Activated CD4-positive, alpha-beta T cell treated with anti-CD3 and anti-CD28 coated beads, Interleukin-2, amount 10 ng/mL, durations not matched to agents 7 days and 5 days (primary cell): ENCODE measurements at regions not wholly inside any gene's neighbourhood (a gene's known extent, or its start where the extent isn't known, plus 50 kb on each side); places are given as distances from the start of the nearest gene placed in this dataset.

Source experiments
- CTCF ChIA-PET: fragments of 350-600 bp; sonication (Branson Sonifier 250); formaldehyde crosslinking; loops from one replicate; lab custom pipeline; 2021; ENCODE audit warnings: antibody characterized with exemption; lab: Charles Lee
- POLR2A ChIA-PET: fragments of 350-600 bp; sonication (Branson Sonifier 250); formaldehyde crosslinking; loops from one replicate; lab custom pipeline; 2021; ENCODE audit warnings: antibody characterized with exemption; lab: Charles Lee
- DNase-seq: peaks from one replicate; pipeline ENCODE4 v3.0.0-alpha.2; 2020
- H3K27ac Mint-ChIP-seq: one replicate; pipeline ENCODE4 v1.8.0; 2021; ENCODE audit warnings: mild to moderate bottlenecking, moderate library complexity, mixed read lengths
- H3K27me3 Mint-ChIP-seq: one replicate; pipeline ENCODE4 v1.8.0; 2021; ENCODE audit warnings: mixed read lengths
- H3K36me3 Mint-ChIP-seq: one replicate; pipeline ENCODE4 v1.8.0; 2021; ENCODE audit warnings: low read depth, mixed read lengths
- H3K4me1 Mint-ChIP-seq: one replicate; pipeline ENCODE4 v1.8.0; 2021; ENCODE audit warnings: mixed read lengths
- H3K4me3 Mint-ChIP-seq: one replicate; pipeline ENCODE4 v1.8.0; 2021; ENCODE audit warnings: mild to moderate bottlenecking, moderate library complexity, mixed read lengths
- H3K9me3 Mint-ChIP-seq: one replicate; pipeline ENCODE4 v1.8.0; 2021; ENCODE audit warnings: mixed read lengths

- no peak for DNase-seq
- H3K4me1 Mint-ChIP-seq, result peaks cover 9% of the 10 kb centered on the region
- POLR2A ChIA-PET, result no interaction called here
- H3K4me3 Mint-ChIP-seq, result no peak overlapping the region
- CTCF ChIA-PET, result interaction anchor here (0.7 to 1.3 kb wide), 3 partner anchors 11 to 1289 kb away, joined by 3 to 5 read pairs (median 4); no protein-coding TSS in a partner anchor
- H3K36me3 Mint-ChIP-seq, result peaks cover 2% of the 10 kb centered on the region
- peaks cover 4% of the 10 kb centered on the region for H3K27me3 Mint-ChIP-seq
- peaks cover 7% of the 10 kb centered on the region for H3K9me3 Mint-ChIP-seq
- H3K27ac Mint-ChIP-seq, result no peak overlapping the region
These were observed 306.6 kb downstream of the MAF start for GRCh38 chr16:79293836-79294460.

DNA sequence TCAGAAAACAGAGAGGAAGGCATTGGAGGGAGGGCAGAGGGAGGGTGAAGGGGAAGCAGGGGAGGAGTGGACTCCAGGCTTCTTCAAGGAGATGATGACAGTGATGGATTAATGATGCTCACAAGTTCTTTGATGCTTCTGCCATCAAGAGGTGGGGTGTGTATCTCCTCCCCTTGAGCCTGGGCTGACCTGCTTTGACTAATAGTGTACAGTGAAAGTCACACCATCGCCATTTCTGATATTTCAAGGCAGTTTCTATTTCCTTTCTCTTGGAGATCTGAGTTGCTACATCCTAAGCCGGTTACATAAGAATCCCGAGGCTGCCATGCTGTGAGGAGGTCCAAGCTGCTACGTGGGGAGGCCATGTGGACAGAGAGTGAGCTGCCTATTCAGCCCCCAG is 312.5 kb downstream of the MAF start:
- no peak overlapping the region for H3K27ac Mint-ChIP-seq
- H3K4me3 Mint-ChIP-seq, result no peak overlapping the region

DNA sequence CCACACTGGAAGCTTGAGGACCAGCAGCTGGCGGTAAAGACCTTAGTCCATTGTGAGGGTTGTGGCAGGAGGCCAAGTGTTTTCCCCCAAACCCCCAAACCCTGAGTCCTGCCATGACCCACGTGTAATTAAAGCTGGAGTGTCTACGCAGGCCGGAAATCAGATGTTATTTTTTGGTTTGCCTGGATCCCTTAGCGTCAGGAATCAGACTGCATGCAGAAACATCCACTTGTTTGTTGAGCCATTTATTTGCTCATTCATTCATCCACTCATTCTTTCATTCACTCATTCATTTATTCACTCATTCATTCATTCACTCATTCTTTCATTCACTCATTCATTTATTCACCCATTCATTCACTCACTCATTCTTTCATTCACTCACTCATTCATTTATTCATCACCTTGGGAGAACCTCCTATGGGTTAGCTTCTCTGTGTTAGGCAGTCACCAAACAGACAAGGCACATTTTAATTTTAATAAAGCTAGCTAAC is 313.1 kb downstream of the MAF start:
- peak overlapping the region; percentile 20 for H3K4me3 Mint-ChIP-seq
- peaks cover 6% of the 10 kb centered on the region for H3K9me3 Mint-ChIP-seq
- no peak for DNase-seq
- H3K27me3 Mint-ChIP-seq, result peaks cover 7% of the 10 kb centered on the region
- CTCF ChIA-PET, result interaction anchor here (0.9 to 2.1 kb wide), 5 partner anchors 11 to 19 kb away, joined by 3 to 8 read pairs (median 5); no protein-coding TSS in a partner anchor
- peaks cover 6% of the 10 kb centered on the region for H3K36me3 Mint-ChIP-seq
- H3K27ac Mint-ChIP-seq, result peak overlapping the region; percentile 83
- POLR2A ChIA-PET, result no interaction called here
- H3K4me1 Mint-ChIP-seq, result peaks cover 45% of the 10 kb centered on the region

More for the DNA sequence above, 312.5 kb downstream of the MAF start:
- CTCF ChIA-PET, result interaction anchor here (0.9 to 2.1 kb wide), 2 partner anchors 10 to 13 kb away, joined by 3 to 5 read pairs; no protein-coding TSS in a partner anchor
- Mint-ChIP-seq H3K4me1 (peaks cover 39% of the 10 kb centered on the region), H3K27me3 (peaks cover 7% of the 10 kb centered on the region), H3K9me3 (peaks cover 9% of the 10 kb centered on the region), H3K36me3 (peaks cover 4% of the 10 kb centered on the region)
- POLR2A ChIA-PET, result no interaction called here
- no peak for DNase-seq

GRCh38 chr16:79286646-79287423 is 313.7 kb downstream of the MAF start:
- peaks cover 2% of the 10 kb centered on the region for H3K9me3 Mint-ChIP-seq
- H3K36me3 Mint-ChIP-seq, result peaks cover 7% of the 10 kb centered on the region
- H3K27me3 Mint-ChIP-seq, result peaks cover 5% of the 10 kb centered on the region
- peak overlapping the region; percentile 20 for H3K4me3 Mint-ChIP-seq
- H3K4me1 Mint-ChIP-seq, result peaks cover 50% of the 10 kb centered on the region
- POLR2A ChIA-PET, result no interaction called here
- peak; percentile 32 for DNase-seq
- CTCF ChIA-PET, result interaction anchor here (0.9 to 2.1 kb wide), 4 partner anchors 11 to 19 kb away, joined by 3 to 8 read pairs (median 6); no protein-coding TSS in a partner anchor
- peak overlapping the region; percentile 83 for H3K27ac Mint-ChIP-seq

DNA sequence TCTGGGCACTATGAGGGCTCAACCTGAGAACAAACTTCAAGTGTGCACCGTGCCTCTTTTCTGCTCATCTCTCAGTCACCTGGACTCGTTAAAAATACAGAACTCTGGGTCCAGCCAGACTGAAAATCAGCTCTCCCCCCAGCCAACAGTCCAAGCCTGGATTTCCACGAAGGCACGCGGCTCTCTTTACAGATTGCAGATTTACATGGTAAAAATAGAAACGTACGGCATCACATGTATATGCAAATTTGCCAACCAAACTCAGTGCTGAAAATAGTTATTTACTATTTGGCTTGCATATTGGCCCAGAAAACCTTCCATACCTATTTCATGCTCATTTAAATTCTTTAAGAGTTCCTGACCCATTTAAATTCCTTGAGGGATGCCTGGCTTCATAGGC is 315.8 kb downstream of the MAF start:
- POLR2A ChIA-PET, result no interaction called here
- CTCF ChIA-PET, result interaction anchor here (1.7 kb wide), 1 partner anchor 11 kb away, joined by 3 read pairs; no protein-coding TSS in a partner anchor
- Mint-ChIP-seq H3K27ac (peak overlapping the region; percentile 9), H3K9me3 (peaks cover 4% of the 10 kb centered on the region), H3K27me3 (peaks cover 17% of the 10 kb centered on the region), H3K36me3 (peaks cover 15% of the 10 kb centered on the region), H3K4me3 (no peak overlapping the region), H3K4me1 (peaks cover 66% of the 10 kb centered on the region)
- no peak for DNase-seq

DNA sequence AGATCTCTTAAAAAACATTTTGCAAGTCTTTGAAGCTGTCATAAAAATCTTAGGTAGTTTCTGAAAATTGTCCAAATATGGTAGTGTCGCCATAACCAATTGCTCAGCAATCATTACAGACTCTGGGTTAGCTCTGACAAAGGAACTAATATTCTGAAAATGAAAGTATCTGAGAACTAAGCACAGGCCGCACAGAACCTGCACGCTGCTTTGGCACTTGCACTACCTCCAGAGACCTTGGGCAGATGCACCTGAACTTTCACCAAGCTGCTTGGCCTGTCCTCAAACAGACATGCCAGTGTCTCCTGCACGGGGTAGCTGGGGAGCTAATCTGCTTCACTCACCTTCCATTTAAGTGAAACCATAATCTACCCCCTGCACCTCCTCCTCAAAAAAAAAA is 317.0 kb downstream of the MAF start:
- H3K4me1 Mint-ChIP-seq, result peaks cover 78% of the 10 kb centered on the region
- peaks cover 23% of the 10 kb centered on the region for H3K27me3 Mint-ChIP-seq
- H3K27ac Mint-ChIP-seq, result peak overlapping the region; percentile 84
- ChIA-PET CTCF (interaction anchor here (0.7 to 1.5 kb wide), 3 partner anchors 11 to 1296 kb away, joined by 4 to 5 read pairs (median 5); no protein-coding TSS in a partner anchor), POLR2A (interaction anchor here (1.1 kb wide), 1 partner anchor 11 kb away, joined by 3 read pairs; no protein-coding TSS in a partner anchor)
- H3K9me3 Mint-ChIP-seq, result peaks cover 4% of the 10 kb centered on the region
- peak; percentile 44 for DNase-seq
- no peak overlapping the region for H3K4me3 Mint-ChIP-seq
- H3K36me3 Mint-ChIP-seq, result peaks cover 15% of the 10 kb centered on the region

DNA sequence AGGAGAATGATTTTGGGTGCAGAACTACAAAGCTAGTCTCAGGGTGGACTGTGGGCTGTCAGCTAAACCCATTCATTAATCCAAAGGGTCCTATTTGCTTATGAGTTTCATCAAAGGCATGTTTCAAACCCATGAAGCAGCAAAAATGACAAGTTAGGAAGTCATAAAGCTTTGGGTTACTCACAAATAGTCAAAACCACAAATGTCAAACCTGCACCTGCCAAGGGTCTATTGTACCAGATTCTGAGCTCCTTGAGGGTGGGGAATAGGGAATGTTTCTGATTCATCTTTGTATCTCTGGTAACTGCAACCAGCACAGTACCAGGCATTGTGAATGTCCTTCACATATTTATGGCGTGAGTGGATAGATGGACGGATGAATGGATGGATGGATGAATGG is 317.7 kb downstream of the MAF start:
- POLR2A ChIA-PET, result interaction anchor here (1.1 kb wide), 1 partner anchor 11 kb away, joined by 3 read pairs; no protein-coding TSS in a partner anchor
- CTCF ChIA-PET, result interaction anchor here (1.4 to 1.5 kb wide), 2 partner anchors 12 kb away, joined by 4 to 5 read pairs; no protein-coding TSS in a partner anchor
- H3K36me3 Mint-ChIP-seq, result peaks cover 15% of the 10 kb centered on the region
- no peak for DNase-seq
- peaks cover 4% of the 10 kb centered on the region for H3K9me3 Mint-ChIP-seq
- peak overlapping the region; percentile 84 for H3K27ac Mint-ChIP-seq
- peaks cover 80% of the 10 kb centered on the region for H3K4me1 Mint-ChIP-seq
- H3K4me3 Mint-ChIP-seq, result no peak overlapping the region
- H3K27me3 Mint-ChIP-seq, result peaks cover 23% of the 10 kb centered on the region

GRCh38 chr16:79278506-79278905 is 322.0 kb downstream of the MAF start:
- H3K27me3 Mint-ChIP-seq, result peaks cover 35% of the 10 kb centered on the region
- ChIA-PET CTCF (interaction anchor here (0.7 to 1.7 kb wide), 3 partner anchors 12 to 277 kb away, joined by 4 to 7 read pairs (median 4); no protein-coding TSS in a partner anchor), POLR2A (no interaction called here)
- peaks cover 18% of the 10 kb centered on the region for H3K36me3 Mint-ChIP-seq
- DNase-seq, result peak; percentile 82
- peak overlapping the region; percentile 39 for H3K4me3 Mint-ChIP-seq
- H3K9me3 Mint-ChIP-seq, result peaks cover 2% of the 10 kb centered on the region
- peak overlapping the region; percentile 92 for H3K27ac Mint-ChIP-seq
- peaks cover 81% of the 10 kb centered on the region for H3K4me1 Mint-ChIP-seq

DNA sequence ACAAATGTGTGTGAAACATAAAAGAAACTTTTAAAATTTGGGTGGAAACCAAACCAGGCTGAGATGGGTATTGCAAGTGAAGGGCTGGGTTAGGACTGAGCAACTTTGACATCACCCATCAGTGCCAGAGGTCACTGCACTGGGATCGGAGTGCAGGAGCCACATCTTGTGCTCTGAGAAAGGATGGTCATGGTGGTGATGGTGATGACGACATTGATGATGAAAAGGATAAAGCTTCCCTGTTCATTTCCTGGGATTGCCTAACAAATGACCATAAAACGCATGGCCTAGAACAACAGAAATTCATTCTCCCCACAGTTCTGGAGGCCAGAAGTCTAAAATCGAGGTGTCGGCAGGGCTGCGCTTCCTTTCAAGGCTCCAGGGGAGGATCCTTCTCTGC is 324.0 kb downstream of the MAF start:
- CTCF ChIA-PET, result no interaction called here
- Mint-ChIP-seq H3K36me3 (peaks cover 11% of the 10 kb centered on the region), H3K27me3 (peaks cover 36% of the 10 kb centered on the region), H3K4me1 (peaks cover 84% of the 10 kb centered on the region), H3K9me3 (peaks cover 2% of the 10 kb centered on the region), H3K4me3 (no peak overlapping the region), H3K27ac (peak overlapping the region; percentile 6)
- POLR2A ChIA-PET, result no interaction called here
- DNase-seq, result no peak

GRCh38 chr16:79274264-79274663 is 326.3 kb downstream of the MAF start:
- no peak for DNase-seq
- Mint-ChIP-seq H3K36me3 (peaks cover 8% of the 10 kb centered on the region), H3K9me3 (no peaks in the 10 kb centered on the region), H3K27me3 (peaks cover 22% of the 10 kb centered on the region), H3K27ac (no peak overlapping the region), H3K4me3 (no peak overlapping the region), H3K4me1 (peaks cover 86% of the 10 kb centered on the region)
- ChIA-PET CTCF (interaction anchor here (0.6 to 3.7 kb wide), 7 partner anchors 11 to 327 kb away, joined by 3 to 16 read pairs (median 4); no protein-coding TSS in a partner anchor), POLR2A (interaction anchor here (0.5 kb wide), 1 partner anchor 315 kb away, joined by 3 read pairs; no protein-coding TSS in a partner anchor)

DNA sequence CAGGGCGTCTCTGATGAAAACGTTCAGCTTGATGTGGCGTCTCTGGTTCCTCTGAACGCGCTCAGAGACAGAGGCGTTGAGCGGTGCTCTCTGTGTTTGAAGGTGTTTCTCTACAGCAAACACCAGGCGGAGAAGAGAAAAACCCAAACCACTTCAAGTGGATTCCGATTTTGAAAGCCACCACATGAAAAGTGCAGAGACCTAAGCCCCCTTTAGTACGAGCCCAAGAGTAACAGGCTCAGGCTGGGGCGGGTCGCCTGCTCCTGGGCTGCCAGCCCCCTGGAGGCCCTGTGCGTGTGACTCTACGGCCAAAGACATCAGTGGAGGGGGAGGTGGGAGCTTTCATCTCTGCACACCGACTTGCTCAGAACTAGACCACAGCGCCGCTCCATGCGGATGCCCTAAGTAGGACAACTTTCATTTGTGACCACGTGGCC is 328.4 kb downstream of the MAF start:
- Mint-ChIP-seq H3K36me3 (peaks cover 11% of the 10 kb centered on the region), H3K27me3 (peaks cover 29% of the 10 kb centered on the region), H3K4me1 (peaks cover 88% of the 10 kb centered on the region), H3K9me3 (peaks cover 5% of the 10 kb centered on the region), H3K4me3 (peak overlapping the region; percentile 50), H3K27ac (peak overlapping the region; percentile 90)
- DNase-seq, result peak; percentile 81
- CTCF ChIA-PET, result interaction anchor here (0.9 to 3.7 kb wide), 3 partner anchors 9 to 377 kb away, joined by 3 to 16 read pairs (median 6); no protein-coding TSS in a partner anchor
- POLR2A ChIA-PET, result interaction anchor here (0.7 kb wide), 1 partner anchor 11 kb away, joined by 3 read pairs; no protein-coding TSS in a partner anchor

GRCh38 chr16:79271583-79271982 is 329.0 kb downstream of the MAF start:
- Mint-ChIP-seq H3K9me3 (peaks cover 7% of the 10 kb centered on the region), H3K36me3 (peaks cover 12% of the 10 kb centered on the region), H3K4me1 (peaks cover 90% of the 10 kb centered on the region), H3K27ac (peak overlapping the region; percentile 90), H3K4me3 (peak overlapping the region; percentile 50), H3K27me3 (peaks cover 27% of the 10 kb centered on the region)
- ChIA-PET CTCF (interaction anchor here (0.6 to 3.7 kb wide), 4 partner anchors 8 to 377 kb away, joined by 3 to 16 read pairs (median 4); no protein-coding TSS in a partner anchor), POLR2A (interaction anchor here (0.7 kb wide), 1 partner anchor 12 kb away, joined by 3 read pairs; no protein-coding TSS in a partner anchor)
- DNase-seq, result no peak
